ENCODE measurements at regions not wholly inside any gene's neighbourhood (a gene's known extent, or its start where the extent isn't known, plus 50 kb on each side); places are given as distances from the start of the nearest gene placed in this dataset.

GRCh38 chr1:58861506-58861905 is 77.7 kb upstream of the JUN start:
- no peaks in the 10 kb centered on the region for H3K9me3 ChIP-seq
- no peaks in the 10 kb centered on the region for H3K27me3 ChIP-seq
- H3K4me1 ChIP-seq, result no peaks in the 10 kb centered on the region
- H3K27ac ChIP-seq, result no peak overlapping the region
- ATAC-seq, result no peak
- H3K4me3 ChIP-seq, result no peak overlapping the region
- H3K36me3 ChIP-seq, result no peaks in the 10 kb centered on the region
- TF ChIP-seq EP300 (IDR thresholded peaks at IDR 0.05) (no peak), CTCF (IDR thresholded peaks at IDR 0.05) (no peak)

- no peak overlapping the region for H3K27ac ChIP-seq
- no peaks in the 10 kb centered on the region for H3K9me3 ChIP-seq
- H3K4me1 ChIP-seq, result no peaks in the 10 kb centered on the region
- TF ChIP-seq POLR2A (IDR thresholded peaks at IDR 0.05), result no peak
- no peak for TF ChIP-seq EP300 (IDR thresholded peaks at IDR 0.05)
- TF ChIP-seq POLR2AphosphoS5 (IDR thresholded peaks at IDR 0.05), result no peak
- no peak for TF ChIP-seq CTCF (IDR thresholded peaks at IDR 0.05)
- H3K4me3 ChIP-seq, result no peak overlapping the region
- 60 to 92% methylated on average over 1 of the region's 1 CpG for WGBS, 2 donors (ENCODE audit: low coverage in 1 of 2)
- no peak for ATAC-seq
- no peaks in the 10 kb centered on the region for H3K27me3 ChIP-seq
- no peaks in the 10 kb centered on the region for H3K36me3 ChIP-seq
These were observed 79.0 kb upstream of the JUN start for GRCh38 chr1:58862728-58863385.

- WGBS, 2 donors (ENCODE audit: low coverage in 1 of 2), result 43 to 67% methylated on average over 2 of the region's 2 CpGs
- no peak for TF ChIP-seq EP300 (IDR thresholded peaks at IDR 0.05)
- no peak for TF ChIP-seq POLR2AphosphoS5 (IDR thresholded peaks at IDR 0.05)
- Histone ChIP-seq H3K9me3 (no peaks in the 10 kb centered on the region), H3K27me3 (no peaks in the 10 kb centered on the region), H3K4me3 (no peak overlapping the region), H3K4me1 (no peaks in the 10 kb centered on the region), H3K36me3 (no peaks in the 10 kb centered on the region), H3K27ac (no peak overlapping the region)
- no peak for ATAC-seq
These were observed 80.8 kb upstream of the JUN start for GRCh38 chr1:58864654-58865053.

- H3K27me3 ChIP-seq, result no peaks in the 10 kb centered on the region
- H3K4me3 ChIP-seq, result no peak overlapping the region
- no peaks in the 10 kb centered on the region for H3K4me1 ChIP-seq
- TF ChIP-seq EP300 (IDR thresholded peaks at IDR 0.05) (no peak), POLR2A (IDR thresholded peaks at IDR 0.05) (no peak), CTCF (IDR thresholded peaks at IDR 0.05) (no peak), POLR2AphosphoS5 (IDR thresholded peaks at IDR 0.05) (no peak)
- H3K9me3 ChIP-seq, result no peaks in the 10 kb centered on the region
- ATAC-seq, result no peak
- 93 to 100% methylated on average over 1 to 2 of the region's 2 CpGs for WGBS, 2 donors (ENCODE audit: low coverage in 1 of 2)
- H3K27ac ChIP-seq, result no peak overlapping the region
- H3K36me3 ChIP-seq, result no peaks in the 10 kb centered on the region
These were observed 82.7 kb upstream of the JUN start for GRCh38 chr1:58866578-58866977.

GRCh38 chr1:58869638-58870297 is 85.9 kb upstream of the JUN start:
- WGBS, 2 donors (ENCODE audit: low coverage in 1 of 2), result 86% methylated on average over 3 of the region's 3 CpGs; no CpG with 5 or more reads in 1 of the 2 donors
- no peaks in the 10 kb centered on the region for H3K36me3 ChIP-seq
- no peaks in the 10 kb centered on the region for H3K27me3 ChIP-seq
- H3K27ac ChIP-seq, result no peak overlapping the region
- no peak for ATAC-seq
- no peak for TF ChIP-seq POLR2AphosphoS5 (IDR thresholded peaks at IDR 0.05)
- TF ChIP-seq EP300 (IDR thresholded peaks at IDR 0.05), result no peak
- peaks cover 5 to 16% (median 7%) of the 10 kb centered on the region in 3 donors for H3K4me1 ChIP-seq
- no peak overlapping the region for H3K4me3 ChIP-seq
- no peaks in the 10 kb centered on the region for H3K9me3 ChIP-seq

GRCh38 chr1:58870298-58870676 is 86.4 kb upstream of the JUN start:
- WGBS, 2 donors (ENCODE audit: low coverage in 1 of 2), result 65% methylated on average over 2 of the region's 2 CpGs; no CpG with 5 or more reads in 1 of the 2 donors
- Histone ChIP-seq H3K27me3 (no peaks in the 10 kb centered on the region), H3K36me3 (no peaks in the 10 kb centered on the region), H3K4me3 (no peak overlapping the region), H3K27ac (no peak overlapping the region), H3K9me3 (no peaks in the 10 kb centered on the region), H3K4me1 (peaks cover 5 to 21% (median 12%) of the 10 kb centered on the region in 3 donors)
- TF ChIP-seq POLR2A (IDR thresholded peaks at IDR 0.05) (no peak), CTCF (IDR thresholded peaks at IDR 0.05) (no peak), POLR2AphosphoS5 (IDR thresholded peaks at IDR 0.05) (no peak), EP300 (IDR thresholded peaks at IDR 0.05) (no peak)
- ATAC-seq, result no peak
